DMS53 (cell line): ENCODE measurements at regions not wholly inside any gene's neighbourhood (a gene's known extent, or its start where the extent isn't known, plus 50 kb on each side); places are given as distances from the start of the nearest gene placed in this dataset.
"Not testable (repeated sequence)": the region's sequence is repeated elsewhere in the genome, so short reads cannot be mapped to it uniquely, and the experiment has no call there.

Source experiments
- DNase-seq: peaks from one replicate; lab custom pipeline; 2025; lab: John Stamatoyannopoulos, UW

DNA sequence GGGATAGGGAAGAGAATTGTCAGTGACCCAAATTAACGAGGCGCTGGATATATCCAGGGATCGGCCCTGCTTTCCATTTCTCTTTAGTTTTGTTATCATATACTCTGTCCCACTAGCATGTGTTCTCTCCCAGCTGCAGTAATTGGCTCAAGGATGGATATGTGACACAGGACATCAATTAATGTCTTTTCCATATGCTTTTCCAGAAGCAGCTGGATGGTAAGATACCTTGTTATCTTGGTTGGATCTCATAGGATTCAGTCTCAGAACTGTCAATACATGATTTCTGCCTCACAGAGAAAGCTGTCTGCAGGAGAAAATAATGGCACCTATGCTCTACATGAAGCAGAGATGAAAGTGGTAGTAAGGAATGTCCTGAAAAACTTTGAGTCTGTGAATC lies 157.1 kb upstream of the SPRY2 start:
- DNase-seq: no peak

DNA sequence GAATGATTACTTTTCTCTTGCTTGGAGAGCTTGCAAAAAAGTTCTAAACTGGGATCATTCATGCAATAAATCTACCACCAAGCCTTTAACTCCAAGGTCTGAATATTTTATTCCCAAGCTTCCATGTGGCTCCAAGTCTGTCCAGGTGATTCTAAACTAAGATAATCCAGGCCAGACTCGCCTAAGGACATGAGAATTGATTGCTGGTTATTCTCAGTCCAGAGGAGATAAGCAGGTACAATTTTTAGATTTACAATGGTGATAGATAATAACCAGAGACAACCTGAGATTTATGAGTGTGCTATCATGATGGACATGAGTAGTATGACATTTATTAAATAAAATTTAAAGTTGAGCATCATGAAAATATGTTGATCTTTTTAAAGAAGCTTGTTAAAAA lies 156.5 kb upstream of the SPRY2 start:
- DNase-seq: no peak

DNA sequence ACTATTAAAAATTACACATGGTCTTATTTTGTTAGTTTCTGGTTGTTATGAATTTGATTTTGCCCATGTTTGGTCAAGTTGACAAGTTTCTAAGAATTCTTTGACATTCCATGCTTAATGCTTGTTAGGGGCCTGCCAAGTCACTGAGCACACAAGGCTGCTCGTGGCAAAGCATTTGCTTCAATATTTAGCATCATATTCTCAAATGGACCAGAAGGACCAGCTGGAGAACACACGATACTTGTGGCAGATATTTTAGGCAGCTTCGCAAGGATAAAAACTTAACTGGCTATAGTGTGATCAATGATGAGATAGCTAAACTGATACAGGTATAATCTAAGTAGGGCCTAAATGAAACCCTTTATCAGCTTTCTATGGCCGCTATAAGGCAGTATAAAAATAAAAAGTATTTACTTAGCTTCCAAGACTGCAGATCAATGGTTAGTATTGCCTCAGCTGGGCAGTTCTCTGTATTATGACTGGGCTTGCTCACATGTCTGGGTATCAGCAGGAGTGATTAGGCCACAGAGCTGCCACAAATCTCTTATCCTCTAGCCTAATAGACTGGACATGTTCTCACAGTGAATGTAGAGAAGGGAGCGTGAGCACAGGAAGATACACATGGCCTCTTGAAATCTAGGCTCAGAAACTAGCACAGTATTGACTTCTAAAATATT lies 155.9 kb upstream of the SPRY2 start:
- no peak for DNase-seq

DNA sequence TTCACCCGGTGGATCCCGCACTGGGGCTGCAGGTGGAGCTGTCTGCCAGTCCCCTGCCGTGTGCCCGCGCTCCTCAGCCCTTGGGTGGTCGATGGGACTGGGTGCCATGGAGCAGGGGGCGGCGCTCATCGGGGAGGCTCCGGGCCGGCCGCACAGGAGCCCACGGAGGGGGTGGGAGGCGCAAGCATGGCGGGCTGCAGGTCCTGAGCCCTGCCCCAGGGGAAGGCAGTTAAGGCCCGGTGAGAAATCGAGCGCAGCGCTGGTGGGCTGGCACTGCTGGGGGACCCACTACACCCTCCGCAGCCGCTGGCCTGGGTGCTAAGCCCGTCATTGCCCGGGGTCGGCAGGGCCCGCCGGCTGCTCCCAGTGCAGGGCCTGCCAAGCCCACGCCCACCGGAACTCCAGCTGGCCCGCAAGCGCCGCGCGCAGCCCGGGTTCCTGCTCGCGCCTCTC lies 149.6 kb upstream of the SPRY2 start:
- not testable (repeated sequence) for DNase-seq

DNA sequence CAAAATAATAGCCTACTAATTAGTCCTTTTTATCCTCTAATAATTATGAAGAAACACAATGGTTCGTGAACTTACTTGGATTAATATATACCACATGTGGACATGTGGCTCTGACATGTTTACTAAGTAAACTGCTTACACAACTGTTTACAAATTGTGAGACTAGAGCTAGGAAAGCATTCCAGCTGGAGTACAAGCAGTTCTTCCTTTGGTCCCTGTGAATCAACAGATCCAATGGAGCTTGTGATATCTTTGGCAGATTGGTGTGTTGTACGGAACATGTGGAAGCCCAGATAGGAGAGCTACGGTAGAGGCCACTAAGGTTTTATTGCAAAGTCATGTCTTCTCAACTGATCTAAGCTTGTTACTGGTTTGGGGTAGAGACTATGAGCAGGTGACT lies 145.5 kb upstream of the SPRY2 start:
- DNase-seq: no peak

DNA sequence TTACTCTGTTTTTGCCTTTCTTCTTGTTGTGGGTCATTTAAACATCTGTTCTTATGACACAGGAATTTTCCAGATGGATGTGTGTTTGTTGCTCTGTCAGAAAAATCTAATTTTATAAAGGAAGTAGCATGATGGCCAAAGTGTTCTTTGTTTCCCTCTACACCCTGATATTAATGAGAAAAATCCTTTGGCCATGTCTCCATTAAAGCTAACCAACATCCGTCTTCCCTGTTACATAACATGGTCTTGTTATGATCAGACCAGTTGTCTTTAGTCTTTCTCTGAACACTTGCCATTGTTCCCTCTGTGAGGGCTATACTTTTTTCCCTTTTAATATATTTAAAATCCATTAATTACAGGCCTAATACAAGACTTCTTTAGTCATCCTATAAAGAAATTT lies 142.2 kb upstream of the SPRY2 start:
- no peak for DNase-seq

DNA sequence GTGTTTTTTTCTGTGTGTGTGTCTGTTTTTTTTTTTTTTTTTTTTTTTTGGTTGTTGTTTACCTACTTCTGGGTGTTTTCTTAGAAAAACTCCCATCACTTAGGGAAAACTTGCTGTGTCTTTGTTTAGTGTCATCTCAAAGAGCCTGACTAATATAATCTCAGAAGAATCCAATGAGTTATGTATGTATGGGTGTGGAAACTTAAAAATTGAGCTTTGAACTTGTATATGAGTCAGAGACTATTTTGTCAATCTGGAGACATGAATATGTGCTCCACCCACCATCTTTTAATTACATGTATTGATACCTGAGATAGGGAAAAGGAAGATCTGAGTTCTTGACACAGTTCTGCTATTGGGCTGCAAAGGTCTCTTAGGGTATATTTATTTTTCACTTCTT lies 140.7 kb upstream of the SPRY2 start:
- no peak for DNase-seq

DNA sequence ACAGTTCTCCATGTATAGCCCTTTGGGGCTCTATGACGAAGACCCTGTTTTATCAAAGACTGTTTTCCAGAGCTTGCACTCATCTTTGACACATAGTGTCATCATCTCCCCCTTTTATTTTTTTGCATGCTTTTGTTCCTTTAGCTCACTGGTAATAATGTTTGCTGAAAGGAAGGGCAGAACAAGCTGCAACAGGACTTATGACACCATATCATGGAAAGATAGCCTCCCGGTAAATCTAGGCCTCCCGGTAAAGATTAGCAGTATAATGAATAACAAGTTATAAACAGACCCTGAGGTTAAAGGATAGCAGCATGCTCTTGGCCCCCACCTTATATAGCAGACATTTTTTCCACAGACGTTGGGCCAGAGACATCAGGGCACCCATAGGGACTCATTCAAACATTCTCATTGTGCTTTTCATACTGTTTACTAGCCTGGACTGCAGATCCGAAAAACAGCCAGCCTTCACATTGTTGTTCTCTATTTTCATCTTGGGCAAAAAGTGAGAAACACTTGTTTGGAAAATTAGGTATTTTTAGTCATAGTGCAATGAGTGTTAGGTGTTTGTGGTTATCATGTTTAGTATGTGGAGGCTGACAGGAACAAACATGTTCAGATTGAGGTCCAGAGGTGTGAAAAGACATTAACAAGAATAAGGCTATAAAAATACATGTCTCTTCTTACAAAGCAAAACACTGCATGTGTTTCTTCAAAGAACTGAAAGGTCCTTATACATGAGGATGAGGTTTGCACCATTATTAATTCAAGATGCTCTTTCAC lies 136.9 kb upstream of the SPRY2 start:
- DNase-seq: no peak

DNA sequence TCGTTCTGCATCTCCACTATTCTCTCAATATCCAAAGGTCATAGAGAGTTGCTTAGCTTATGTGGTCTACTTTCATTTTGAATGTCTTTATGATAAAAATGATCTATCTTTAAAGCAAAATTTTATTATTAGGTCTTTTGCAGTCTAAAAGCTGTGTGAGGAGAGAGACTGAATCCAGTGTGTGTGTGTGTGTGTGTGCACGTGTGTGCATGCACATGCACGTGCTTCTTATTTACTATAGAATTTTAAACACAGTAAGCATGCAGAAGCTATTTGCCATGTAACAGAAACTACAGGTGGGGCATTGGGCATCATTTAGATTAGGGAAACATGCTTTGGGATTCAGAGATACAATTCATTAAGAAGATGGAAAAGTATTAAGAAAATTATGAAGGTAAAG lies 136.0 kb upstream of the SPRY2 start:
- no peak for DNase-seq

DNA sequence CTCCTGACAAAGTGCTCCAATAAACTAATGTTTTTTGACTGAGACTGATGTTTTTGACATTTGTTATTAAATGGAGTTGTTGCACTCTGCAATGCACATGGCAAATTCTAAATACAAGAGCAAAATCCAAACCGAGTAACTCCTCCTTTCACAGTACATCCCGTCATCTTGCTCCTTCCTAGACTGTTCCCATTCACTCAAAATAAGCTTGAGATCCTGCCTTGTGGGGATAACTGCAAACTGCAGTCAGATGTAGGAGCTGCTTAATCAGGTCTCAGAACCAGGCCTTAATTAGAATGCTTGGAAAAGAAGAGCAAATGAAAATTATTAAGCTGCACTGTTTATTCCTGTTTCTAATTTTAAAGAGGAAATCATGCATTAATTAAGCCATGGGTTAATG lies 134.8 kb upstream of the SPRY2 start:
- no peak for DNase-seq

DNA sequence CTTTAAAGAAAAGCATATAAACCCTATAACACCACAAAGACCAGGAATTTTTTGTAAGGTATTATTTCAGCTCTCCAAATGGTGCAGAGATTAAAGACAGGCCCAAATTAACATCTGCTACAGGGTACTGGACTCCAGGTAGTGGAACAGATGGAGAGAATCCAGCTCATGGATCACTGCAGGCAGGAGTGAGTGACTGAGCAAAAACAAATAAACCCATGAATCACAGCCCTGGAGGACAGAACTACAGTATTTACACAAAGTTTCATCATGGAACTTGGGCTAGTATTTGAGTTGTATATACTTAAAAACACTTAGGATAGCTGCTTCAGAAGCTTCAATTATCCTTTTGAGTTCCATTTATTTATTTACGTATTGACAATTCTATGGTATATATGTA lies 132.8 kb upstream of the SPRY2 start:
- DNase-seq: peak; percentile 80

DNA sequence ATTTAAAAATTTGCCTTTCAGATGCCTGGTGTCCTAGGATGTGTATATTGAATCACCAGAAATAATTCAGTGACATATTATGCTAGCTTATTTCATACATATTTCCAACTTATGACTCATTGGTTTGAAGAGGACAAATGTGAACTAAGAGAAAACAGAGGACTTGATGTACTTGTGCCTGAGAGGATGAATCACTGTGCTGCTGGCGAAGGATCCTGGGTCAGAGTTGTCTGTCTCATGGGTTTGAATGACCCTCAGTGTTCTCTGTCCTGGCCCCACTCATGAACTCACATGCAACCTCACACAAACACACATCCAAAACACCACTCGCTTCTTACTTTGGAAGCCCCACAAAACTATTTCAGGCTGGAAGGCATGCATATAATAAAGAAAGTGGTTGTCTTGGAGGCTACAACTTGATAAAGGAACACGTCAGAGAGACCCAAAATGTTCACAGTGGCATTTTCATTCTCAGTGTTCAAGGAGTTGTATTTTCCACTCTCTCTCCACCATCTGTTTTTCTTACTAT lies 129.0 kb upstream of the SPRY2 start:
- peak; percentile 76 for DNase-seq

DNA sequence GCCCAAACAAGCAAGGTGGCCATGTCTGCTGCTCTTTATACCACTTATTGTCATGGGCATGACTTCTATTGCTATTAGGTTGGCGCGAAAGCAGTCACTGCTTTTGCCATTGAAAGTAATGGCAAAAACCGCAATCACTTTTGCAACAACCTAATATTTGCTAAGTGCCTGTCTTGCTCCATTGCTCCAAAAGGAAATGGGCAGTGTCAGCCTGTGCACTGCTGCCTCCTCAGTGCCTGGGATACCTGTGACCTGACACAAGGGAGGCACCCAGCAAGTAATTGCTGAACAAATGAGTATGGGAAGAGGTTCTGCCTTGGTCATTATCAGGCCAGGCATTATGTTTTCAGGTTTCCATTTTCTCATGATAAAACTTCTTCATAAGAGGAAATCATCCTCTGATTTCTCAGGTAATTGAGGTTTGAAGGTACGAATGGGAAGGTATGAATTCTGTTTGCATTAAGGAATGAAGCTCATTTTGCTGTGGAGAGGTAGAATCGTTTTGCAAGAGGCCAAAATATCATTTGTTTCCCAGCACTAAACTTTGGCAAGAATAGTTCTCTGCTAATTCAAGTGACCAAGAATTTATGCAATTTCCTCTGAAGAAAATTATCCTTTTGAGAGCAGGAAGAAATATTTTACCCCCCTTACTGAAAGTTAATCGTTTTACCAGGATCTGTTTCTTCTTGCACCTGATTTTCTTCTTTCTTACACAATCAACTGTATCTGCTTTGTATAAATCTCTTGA lies 128.4 kb upstream of the SPRY2 start:
- DNase-seq: no peak

DNA sequence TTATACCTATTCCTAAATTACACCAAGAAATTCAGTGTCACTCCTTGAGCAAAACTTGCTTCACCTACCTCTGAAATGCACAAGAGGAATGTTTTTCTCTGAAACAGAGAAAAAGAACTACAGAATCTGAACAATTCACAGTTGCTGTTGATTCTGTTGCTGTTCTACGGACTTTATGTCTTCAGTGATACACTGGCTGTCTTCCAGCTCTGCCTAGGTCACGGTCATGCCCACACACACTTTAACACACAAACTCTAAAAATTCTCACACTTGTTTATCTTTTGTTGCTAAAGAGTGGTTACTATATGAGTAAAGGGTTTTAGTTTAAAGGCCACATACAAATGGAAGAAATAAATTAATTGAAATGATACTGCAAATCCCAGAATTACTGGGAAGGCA lies 124.4 kb upstream of the SPRY2 start:
- DNase-seq: no peak

DNA sequence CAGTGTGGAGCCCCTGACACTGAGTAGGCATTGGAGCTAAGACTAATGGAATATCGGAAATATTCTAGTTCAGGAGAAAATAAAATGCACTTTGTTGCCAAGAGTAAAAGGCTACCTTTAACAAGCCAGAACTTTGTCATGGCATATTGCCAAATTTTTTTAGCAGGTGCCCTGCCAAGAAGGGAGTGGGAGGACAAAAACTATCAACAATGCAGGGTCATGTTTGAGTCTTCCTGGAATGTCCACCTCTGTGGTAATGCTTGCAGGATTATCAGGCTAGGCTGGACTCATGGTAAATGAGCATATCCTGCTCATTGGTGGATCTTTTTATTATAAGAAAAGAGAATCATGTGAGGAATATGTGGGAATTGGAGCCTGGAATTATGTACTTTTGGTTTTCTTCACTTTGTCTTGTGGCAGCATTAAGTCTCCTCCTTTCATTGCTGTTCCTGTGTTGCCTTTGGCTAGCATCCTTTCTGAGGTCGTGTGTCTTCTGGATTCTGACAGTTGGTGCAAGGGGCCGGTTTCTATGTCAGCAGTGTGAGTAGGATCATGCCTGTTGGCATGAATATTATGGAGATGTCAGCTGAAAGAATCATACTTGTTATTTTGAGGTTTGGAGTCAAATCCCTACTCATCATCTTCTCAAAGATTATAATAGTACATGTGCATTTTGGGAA lies 122.9 kb upstream of the SPRY2 start:
- no peak for DNase-seq

DNA sequence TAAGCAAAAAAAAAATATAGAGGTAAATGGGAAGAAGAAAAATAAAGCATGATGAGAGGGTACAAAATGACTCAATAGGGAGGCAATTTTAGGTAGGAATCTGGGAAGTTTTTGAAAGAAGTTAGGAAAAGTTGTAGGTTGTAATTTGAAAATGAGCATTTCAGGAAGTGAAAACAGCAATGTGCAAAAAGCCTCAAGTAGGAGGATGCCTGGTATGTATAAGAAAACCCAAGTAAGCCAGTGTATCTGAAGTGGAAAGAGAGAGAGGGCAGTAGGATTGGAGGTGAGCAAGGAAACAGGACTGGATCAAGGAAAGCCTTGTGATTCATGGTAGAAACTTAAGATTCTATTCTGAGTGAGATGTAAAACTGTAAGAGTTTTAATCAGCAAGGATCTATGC lies 121.6 kb upstream of the SPRY2 start:
- no peak for DNase-seq

DNA sequence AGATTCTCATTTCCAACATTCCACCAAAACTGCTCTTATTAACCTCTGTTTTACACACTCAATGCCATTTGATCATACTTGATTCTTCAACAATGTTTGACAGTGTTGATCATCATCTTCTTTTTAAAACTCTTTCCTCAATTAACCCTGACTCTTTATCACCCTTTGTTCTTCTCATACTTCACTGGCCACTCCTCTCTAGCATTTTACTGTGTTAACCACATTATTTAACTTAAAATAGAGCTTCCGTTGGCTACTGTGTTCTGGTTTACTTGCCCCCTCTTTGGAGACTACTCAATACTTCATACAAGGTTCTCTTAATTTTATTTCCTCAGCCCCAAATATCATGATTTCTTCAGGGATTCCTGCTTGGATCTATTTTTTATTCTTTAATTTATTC lies 121.1 kb upstream of the SPRY2 start:
- no peak for DNase-seq

DNA sequence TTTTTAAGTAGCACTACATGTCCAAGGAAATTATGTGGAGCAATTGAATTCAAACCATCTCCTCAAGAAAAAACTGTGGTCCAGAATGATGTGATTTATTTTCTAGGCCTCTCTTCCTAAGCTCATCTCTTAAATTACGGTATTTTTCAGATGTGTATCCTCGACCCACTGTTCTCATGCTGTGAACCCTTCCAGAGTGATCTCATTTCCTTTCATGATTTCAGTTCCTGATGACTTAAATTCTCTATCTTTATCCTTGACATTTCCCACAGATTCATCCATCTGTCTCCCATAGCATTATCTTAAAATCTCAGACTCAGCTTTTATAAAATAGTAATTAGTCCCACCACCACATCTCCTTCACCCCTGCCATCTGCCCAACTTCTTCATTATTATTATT lies 117.6 kb upstream of the SPRY2 start:
- DNase-seq: no peak

DNA sequence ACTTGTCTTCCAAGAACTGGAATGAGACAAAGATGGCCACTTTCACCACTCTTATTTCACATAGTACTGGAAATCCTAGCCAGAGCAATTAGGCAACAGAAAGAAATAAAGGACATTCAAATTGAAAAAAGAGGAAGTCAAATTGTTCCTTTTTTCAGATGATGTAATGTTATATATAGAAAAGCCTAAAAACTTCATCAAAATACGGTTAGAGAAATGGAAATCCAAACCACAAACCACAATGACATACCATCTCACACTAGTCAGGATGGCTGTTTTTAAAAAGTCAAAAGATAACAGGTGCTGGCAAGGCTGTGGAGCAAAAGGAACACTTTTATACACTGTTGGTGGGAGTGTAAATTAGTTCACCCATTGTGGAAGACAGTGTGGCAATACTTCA lies 113.3 kb upstream of the SPRY2 start:
- DNase-seq: no peak

DNA sequence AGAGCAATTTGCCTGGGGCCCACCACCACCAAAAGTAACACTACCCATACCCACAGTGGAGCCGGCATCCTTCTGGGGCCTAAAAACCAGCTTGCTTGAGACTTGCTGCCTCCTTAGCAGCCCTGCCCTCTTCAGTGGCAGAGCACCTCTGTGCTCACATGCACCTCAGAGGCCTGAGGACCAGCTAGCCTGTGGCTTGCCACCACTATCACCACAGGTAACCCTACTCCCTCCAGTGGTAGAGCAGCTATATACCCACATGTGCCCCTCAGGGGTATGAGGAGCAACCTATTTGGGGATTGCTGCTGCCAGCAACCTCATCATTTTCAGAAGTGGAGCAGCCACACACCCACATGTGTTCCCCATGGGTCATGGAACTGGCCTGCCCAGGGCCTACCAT lies 111.4 kb upstream of the SPRY2 start:
- DNase-seq: no peak

DNA sequence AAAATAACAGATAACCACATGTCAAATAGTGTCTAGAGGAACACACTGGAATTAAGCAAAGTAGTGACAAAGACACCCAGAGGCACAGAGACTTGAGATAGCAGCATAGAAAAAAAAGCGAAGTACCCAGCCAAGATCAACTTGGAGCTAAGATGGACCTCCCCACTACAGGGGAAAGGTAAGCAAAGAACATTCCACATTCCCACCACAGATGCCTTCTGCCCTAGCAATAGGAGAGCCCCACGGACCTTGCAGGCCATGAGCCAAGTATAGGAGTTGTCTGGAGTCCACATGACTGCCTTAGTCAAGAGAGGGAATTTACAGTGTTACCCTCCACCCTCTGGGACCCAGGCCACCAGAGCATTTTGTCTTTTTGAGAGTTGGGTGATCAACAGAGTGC lies 110.7 kb upstream of the SPRY2 start:
- DNase-seq: no peak

DNA sequence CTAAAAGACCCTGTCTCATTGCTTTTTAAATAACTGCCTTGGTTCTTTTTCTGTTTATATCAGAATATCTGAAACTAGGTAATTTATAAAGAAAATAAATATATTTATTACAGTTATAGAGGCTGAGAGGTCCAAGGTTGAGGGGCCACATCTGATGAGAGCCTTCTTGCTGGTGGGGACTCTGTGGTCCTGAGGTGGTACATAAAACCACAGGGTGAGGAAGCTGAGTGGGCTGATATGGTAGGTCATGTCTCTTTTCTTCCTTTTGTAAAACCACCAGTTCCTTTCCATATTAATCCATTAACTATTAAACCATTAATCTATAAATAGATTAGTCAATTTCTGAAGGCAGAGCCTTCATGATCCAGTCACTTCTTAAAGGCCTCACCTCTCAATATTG lies 109.5 kb upstream of the SPRY2 start:
- no peak for DNase-seq
